Islet precursor cell (in vitro differentiated cells): ENCODE measurements at regions not wholly inside any gene's neighbourhood (a gene's known extent, or its start where the extent isn't known, plus 50 kb on each side); places are given as distances from the start of the nearest gene placed in this dataset.
"Not testable (repeated sequence)": the region's sequence is repeated elsewhere in the genome, so short reads cannot be mapped to it uniquely, and the experiment has no call there.

Experiments
- DNase-seq: peaks from one replicate; pipeline ENCODE4 v3.0.0-alpha.2; 2018

GRCh38 chr4:26217961-26218676 lies 102.7 kb upstream of the RBPJ start:
- no peak for DNase-seq

DNA sequence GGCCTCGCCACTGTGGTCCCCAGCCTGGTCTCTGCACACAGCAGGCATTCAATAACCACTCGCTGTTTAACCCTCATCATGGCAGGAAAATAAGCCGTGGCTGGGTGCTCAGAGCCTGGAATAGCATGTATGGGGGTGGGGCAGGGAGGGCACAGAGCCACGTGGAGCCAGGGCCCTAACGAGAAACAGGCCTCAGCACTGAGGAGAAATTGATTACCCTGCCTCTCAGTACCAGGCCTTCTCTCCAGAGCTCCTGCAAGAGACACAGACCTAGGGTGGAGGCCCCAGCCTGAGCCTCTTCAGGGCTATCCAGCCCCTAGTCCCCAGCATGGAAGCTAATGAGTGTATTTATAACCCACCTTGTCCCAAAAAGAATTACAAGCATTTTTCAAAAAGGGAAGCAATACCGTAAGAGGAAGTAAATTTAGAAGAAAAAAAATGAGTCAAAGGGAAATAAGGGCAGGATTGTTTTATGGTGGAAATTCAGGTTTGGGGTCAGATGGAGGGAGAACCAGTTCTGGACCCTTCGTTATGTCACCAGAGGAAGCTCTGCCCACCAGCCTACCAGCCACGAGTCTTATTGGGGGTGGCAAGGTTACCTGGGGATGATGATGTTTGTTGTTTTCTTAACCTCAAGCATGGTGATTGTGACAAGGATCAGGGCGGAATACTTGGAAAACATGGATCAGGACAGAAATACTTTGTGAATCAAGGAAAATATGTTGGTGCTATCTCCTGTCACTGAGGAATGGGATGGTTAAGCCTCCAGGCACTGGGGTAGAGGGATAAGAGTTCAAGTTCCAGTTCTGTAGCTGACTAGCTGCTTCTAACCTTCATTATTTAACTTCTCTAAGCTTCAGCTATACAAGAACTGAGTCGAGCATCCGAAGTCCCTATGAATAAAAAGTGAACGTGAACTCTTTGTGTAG lies 101.9 kb upstream of the RBPJ start:
- no peak for DNase-seq

DNA sequence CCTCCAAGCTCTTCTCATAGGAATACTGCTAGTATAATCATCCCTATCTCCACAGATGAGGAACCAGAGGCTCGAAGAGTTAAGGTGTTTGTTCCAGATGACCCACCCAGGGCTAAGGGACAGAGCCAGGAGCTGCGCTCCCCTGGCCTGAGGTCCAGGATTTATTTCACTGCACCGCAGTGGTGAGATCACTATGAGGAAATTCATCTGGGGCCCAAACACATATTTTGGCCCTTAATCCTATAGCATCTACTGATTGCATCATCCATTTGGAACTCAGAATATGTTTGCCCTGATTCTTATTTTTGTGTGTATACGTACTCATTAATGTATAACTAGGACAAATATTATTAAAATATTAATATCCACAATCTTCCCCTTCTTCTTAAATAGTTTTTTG lies 100.1 kb upstream of the RBPJ start:
- DNase-seq: no peak

DNA sequence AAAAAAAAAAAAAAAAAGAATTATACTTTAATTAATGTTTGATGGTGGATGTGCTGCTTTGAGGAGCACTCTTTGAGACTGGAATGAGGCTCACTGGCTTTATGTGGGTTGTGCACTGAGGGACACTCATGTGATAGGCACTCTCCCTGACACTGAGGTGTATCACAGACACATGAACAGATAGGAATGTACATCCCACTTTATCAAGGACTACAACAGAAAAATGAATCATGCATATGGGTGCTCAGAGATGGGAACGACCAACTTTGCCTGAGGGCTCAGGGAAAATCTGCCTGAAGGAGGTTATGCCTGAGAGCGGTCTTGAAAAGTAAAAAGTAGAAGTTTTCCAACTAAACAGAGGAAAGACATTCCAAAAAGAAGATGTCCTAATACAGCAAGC lies 97.7 kb upstream of the RBPJ start:
- no peak for DNase-seq

DNA sequence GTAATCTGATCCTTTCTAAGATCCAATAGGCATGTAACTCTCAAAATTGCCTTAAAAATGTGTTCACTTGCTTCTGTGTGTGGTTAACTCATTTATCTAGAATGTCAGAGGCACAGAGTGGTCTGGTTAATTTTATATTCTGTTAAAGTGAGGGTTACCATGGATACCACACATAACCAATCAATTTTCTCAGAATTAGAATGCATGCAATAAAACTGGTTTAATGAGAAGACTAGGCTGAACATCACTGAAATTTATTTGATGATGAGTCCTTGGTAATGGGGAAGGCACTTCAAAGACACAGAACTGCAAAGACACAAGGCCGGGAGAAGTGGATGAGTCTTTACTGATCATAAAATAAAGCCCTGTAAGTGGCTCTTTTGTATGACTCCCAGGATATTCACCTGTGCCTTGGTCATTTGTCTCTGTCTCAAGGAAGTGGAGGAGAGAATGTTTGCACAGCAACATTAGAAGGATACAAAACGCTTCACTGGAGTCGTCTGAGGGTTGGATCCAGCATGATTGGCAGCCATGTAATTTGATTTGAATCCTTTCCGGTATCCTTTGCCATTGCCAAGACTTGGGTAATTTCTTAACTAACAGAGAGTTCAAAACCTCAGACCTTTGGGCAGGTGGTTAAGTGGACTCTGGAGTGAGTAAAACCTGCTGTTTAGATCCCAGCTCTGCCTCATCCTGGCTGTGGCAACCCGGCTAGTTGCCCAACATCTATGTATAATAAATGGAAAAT lies 94.0 kb upstream of the RBPJ start:
- no peak for DNase-seq

GRCh38 chr4:26227601-26228229 lies 93.1 kb upstream of the RBPJ start:
- peak; percentile 55 for DNase-seq

GRCh38 chr4:26228883-26229282 lies 91.9 kb upstream of the RBPJ start:
- DNase-seq: no peak

GRCh38 chr4:26229974-26230373 lies 90.8 kb upstream of the RBPJ start:
- no peak for DNase-seq

DNA sequence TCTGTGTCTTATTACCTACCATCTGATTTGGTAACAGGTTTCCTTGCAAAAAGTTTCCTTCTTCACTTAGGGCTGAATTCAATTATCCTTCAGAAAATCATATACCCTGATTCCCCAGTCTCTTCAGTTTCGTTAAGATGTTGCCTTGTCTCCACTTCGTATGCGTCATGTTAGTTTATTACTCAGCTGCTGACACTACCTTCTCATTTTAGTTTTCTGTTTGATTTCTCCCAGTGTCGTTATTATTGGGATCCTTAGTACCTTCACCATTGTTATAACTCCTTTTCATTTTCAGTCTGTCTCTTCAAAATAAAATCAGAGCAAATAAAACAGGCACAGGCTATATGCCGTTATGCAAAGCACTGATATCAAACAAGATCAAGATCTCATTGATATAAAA lies 87.5 kb upstream of the RBPJ start:
- DNase-seq: no peak

- DNase-seq: no peak
Observed at GRCh38 chr4:26235500-26235899, 85.3 kb upstream of the RBPJ start.

DNA sequence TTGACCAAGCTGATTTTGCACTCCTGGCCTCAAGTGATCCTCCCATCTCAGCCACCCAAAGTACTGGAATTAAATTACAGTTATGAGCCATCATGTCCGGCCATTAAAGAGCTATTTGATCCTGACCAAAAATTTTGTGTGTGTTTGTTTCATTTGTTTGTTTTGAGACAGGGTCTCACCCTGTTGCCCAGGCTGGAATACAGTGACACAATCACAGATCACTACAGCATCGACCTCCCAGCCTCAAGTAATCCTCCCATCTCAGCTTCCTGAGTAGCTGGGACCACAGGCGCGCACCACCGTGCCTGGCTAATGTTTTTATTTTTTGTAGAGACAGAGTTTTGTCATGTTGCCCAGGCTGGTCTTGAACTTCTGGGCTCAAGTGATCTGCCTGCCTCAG lies 82.9 kb upstream of the RBPJ start:
- no peak for DNase-seq

- DNase-seq: no peak
Observed at GRCh38 chr4:26238426-26238777, 82.4 kb upstream of the RBPJ start.

DNA sequence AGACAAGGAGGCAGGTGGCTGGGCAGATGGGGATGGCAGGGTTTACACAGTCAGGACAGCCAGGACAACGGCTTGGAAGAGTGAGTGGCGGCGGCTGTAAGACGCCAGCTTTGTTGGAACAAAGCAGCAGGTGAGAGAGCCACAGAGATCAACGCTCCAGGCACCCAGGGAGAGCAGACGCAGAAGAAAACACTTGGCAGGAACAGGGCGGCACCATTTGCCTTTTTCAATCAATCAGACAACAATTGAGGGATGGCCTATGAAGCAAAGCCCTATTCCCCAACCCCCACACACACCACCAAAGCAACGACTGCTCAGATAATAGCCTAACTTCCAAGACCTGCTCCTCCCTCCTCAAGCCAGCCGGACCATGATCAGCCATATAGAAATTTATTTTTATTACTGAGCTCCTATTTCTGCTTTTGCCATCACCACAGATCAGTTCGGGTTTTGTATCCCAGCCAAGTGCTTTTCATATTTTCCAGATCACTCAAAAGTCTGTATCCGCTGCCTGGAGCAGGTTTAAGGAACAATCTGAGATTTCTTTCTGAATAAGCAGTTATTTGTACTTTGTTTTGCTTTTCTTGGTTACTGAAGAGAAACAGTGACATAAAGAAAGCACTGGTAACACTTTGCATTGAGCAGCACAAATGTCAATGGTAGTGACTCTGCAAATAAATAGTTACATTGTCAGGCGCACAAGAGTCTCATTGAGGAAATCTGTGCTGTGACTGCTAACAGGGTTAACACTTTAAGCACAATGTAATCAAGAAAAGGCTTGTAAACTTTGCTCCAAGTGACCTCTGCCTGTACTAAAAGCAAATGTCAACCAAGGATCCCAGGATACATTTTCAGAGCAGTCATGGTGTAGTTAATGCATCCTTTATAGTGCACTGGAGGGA lies 81.8 kb upstream of the RBPJ start:
- no peak for DNase-seq

DNA sequence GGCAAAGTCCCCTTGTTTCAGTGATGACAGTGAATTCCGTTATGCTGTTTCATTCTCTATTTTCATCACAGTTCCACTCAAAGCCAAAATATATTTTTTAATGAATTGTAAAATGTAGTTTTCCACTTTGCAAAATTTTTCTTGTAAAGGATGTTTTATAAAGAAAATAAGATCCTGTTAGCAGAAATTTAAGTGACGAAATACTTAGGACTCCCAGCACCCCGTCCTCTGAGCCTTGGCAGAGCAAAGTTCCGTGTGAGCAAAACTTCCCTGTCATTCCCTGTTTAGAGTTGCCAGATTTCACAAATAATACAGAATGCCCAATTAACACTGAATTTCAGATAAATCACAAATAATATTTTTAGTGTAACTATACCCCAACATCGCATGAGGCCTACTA lies 81.0 kb upstream of the RBPJ start:
- no peak for DNase-seq

DNA sequence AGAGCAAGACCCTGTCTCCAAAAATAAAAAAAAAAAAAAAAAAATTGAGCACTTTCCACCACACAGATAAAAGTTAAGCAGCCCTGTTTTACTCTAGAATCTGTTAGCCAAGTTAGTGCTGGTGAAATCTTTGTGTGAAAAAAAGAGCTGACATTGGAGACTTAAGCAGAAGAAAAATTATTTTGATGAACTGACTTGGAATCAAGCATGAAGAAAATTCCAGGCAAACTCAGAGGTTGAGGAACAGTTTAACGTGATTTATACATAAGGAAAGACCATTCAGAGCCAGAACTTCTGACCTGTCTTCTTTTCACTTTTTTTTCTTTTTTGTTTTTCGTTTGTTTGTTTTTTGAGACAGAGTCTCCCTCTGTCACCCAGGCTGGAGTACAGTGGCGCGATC lies 79.6 kb upstream of the RBPJ start:
- no peak for DNase-seq

DNA sequence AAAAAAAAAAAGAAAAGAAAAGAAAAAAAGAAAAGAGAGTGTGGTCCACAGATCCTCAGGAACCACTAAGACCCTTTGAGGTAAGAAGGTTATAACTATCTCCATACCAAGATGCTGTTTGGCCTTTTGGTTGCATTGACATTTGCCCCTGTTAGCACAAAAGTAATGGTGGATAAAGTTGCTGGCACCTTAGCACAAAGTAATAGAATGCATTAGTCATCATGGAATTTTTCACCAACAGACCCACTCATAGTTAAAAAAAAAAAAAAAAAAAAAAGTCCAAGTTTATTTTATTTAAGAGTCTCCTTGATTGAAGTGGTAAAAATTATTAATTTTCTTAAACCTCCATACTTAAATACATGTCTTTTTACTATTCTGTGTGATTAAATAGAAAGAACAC lies 78.4 kb upstream of the RBPJ start:
- no peak for DNase-seq

GRCh38 chr4:26244138-26244537 lies 76.7 kb upstream of the RBPJ start:
- not testable (repeated sequence) for DNase-seq

GRCh38 chr4:26248647-26249046 lies 72.2 kb upstream of the RBPJ start:
- DNase-seq: no peak

- DNase-seq: peak; percentile 63
Observed at GRCh38 chr4:26252349-26253025, 68.3 kb upstream of the RBPJ start.

DNA sequence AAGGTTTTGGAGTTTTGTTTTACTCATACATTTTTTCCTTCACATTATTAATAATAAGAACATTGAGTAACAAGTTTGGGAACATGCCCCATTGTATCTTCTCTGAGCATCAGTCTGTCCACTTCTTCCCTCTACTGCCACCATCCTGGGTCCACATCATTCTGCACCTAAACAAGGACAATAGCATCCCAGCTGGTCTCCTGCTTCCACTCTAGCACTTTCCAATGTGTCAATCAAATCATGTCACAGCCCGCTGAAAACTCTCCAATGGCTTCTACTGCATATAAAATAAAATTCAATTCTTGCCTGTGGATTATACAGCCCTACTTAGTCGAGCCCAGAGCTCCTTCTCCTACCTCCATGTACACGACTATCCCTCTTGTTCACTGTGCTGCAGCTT lies 66.8 kb upstream of the RBPJ start:
- no peak for DNase-seq

DNA sequence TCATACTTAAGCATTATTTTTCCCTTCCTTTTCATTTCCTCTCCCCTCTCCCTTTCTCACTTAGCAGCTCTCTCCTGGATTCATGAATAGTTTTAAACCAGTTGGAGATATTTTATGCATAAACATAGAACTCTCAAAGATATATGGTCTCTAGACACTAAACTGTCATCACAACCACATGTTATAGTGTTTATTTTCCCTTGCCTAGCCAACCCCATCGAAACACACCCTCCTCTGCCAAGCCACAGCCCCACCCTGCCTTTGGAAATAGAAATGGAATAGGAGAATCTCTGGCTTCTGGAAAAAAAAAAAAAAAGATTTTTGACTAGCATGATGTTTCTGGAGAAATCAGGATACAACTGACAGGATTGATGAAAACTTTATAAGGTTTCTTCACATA lies 64.8 kb upstream of the RBPJ start:
- DNase-seq: no peak

DNA sequence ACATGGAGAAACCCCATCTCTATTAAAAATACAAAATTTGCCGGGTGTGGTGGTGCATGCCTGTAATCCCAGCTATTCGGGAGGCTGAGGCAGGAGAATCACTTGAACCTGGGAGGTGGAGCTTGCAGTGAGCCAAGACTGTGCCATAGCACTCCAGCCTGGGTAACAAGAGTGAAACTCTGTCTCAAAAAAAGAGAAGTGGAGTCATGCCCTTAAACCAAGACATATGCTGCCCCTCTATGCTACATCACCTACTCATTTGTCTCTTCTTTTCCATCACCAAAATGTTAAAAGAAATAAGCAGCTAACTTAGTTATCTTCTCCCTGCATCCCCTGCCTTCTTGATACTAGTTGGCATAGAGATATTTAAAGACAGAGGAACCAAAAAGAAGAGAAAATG lies 63.4 kb upstream of the RBPJ start:
- not testable (repeated sequence) for DNase-seq
